ENCODE measurements at regions not wholly inside any gene's neighbourhood (a gene's known extent, or its start where the extent isn't known, plus 50 kb on each side); places are given as distances from the start of the nearest gene placed in this dataset.

DNA sequence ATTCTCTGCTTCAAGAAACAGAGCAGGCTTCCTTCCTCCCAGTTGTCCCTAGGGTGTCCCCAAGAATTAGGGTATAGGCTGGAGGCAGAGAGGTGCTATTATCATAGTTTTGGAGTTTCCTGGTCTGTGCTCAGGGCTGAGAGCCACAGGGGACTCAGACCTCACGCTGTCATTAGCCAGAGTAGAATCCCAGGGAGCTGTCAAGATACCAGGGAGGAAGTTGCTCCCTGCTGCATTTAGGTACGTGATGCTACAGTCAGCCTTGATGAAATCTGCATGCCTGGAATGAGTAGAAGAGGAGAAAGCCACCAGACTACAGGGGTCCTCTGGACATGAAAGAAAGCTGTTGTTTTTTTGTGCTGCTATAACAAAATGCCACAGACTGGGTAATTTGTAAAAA lies 273.2 kb downstream of the SH3GL2 start:
- H3K4me1 ChIP-seq (ENCODE audit: control insufficient read depth in 1 of 2, insufficient read depth in 2 of 2, low read length in 2 of 2) = no peaks in the 10 kb centered on the region
- no peak overlapping the region for H3K27ac ChIP-seq (ENCODE audit: low read depth, low read length)
- no peak overlapping the region for H3K4me3 ChIP-seq (replicated peaks in 1 of 2; ENCODE audit: low read depth in 1 of 2, low read length in 2 of 2)
- ATAC-seq (no peak), DNase-seq (ENCODE audit: low read depth, low spot score) (no peak)
- H3K4me2 ChIP-seq (ENCODE audit: low read length) = no peak overlapping the region
- no peaks in the 10 kb centered on the region for H3K36me3 ChIP-seq (ENCODE audit: control insufficient read depth in 1 of 2, insufficient read depth in 2 of 2, low read length in 2 of 2)
- CTCF ChIA-PET = no interaction called here
- no peak overlapping the region for H2AFZ ChIP-seq (ENCODE audit: low read depth, low read length, poor library complexity, severe bottlenecking)
- H3K9me3 ChIP-seq (ENCODE audit: control insufficient read depth in 1 of 2, insufficient read depth in 1 of 2, low read depth in 1 of 2, low read length in 2 of 2) = no peaks in the 10 kb centered on the region; a peak in 1 of 4 replicates
- intact Hi-C loops (cut with micrococcal nuclease) = no loop called here
- H4K20me1 ChIP-seq (ENCODE audit: insufficient read depth) = no peaks in the 10 kb centered on the region
- POLR2A ChIA-PET = no interaction called here
- no TSS peak for BruUV-seq (replicated peaks)
- no peaks in the 10 kb centered on the region for H3K27me3 ChIP-seq (ENCODE audit: insufficient read depth, low read length)
- H3K79me2 ChIP-seq (ENCODE audit: insufficient read depth, low read length) = no peaks in the 10 kb centered on the region
- TF ChIP-seq SRF (IDR thresholded peaks at IDR 0.05; ENCODE audit: low read depth) (no peak), ELF1 (IDR thresholded peaks at IDR 0.05; ENCODE audit: borderline replicate concordance, low read depth) (no peak), ZFX (IDR thresholded peaks at IDR 0.05) (no peak), TCF7L2 (IDR thresholded peaks at IDR 0.05; ENCODE audit: borderline replicate concordance, extremely low read depth, insufficient read depth, insufficient read length) (no peak), JUND (IDR thresholded peaks at IDR 0.05) (no peak), EZH2phosphoT487 (IDR thresholded peaks at IDR 0.05; ENCODE audit: borderline replicate concordance) (no peak), REST (IDR thresholded peaks at IDR 0.05; ENCODE audit: low read depth) (no peak), CBX3 (IDR thresholded peaks at IDR 0.05; ENCODE audit: low read depth) (no peak), FOSL1 (IDR thresholded peaks at IDR 0.05; ENCODE audit: low read depth) (no peak), POLR2A (IDR thresholded peaks at IDR 0.05; ENCODE audit: borderline replicate concordance, extremely low read depth, insufficient read depth, insufficient read length) (no peak), SP1 (IDR thresholded peaks at IDR 0.05; ENCODE audit: low read depth) (no peak), RAD21 (IDR thresholded peaks at IDR 0.05; ENCODE audit: low read depth) (no peak)
- TF ChIP-seq, protein P1, sequence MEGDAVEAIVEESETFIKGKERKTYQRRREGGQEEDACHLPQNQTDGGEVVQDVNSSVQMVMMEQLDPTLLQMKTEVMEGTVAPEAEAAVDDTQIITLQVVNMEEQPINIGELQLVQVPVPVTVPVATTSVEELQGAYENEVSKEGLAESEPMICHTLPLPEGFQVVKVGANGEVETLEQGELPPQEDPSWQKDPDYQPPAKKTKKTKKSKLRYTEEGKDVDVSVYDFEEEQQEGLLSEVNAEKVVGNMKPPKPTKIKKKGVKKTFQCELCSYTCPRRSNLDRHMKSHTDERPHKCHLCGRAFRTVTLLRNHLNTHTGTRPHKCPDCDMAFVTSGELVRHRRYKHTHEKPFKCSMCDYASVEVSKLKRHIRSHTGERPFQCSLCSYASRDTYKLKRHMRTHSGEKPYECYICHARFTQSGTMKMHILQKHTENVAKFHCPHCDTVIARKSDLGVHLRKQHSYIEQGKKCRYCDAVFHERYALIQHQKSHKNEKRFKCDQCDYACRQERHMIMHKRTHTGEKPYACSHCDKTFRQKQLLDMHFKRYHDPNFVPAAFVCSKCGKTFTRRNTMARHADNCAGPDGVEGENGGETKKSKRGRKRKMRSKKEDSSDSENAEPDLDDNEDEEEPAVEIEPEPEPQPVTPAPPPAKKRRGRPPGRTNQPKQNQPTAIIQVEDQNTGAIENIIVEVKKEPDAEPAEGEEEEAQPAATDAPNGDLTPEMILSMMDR (IDR thresholded peaks at IDR 0.05 in 2 of 3, conservative IDR thresholded peaks at IDR 0.05 in 1 of 3; ENCODE audit: borderline replicate concordance in 1 of 3, insufficient read depth in 1 of 3, low read depth in 2 of 3, low read length in 2 of 3) = no peak
- TF ChIP-seq, protein P2, sequence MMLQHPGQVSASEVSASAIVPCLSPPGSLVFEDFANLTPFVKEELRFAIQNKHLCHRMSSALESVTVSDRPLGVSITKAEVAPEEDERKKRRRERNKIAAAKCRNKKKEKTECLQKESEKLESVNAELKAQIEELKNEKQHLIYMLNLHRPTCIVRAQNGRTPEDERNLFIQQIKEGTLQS (IDR thresholded peaks at IDR 0.05) = no peak
- H3K9me2 ChIP-seq (ENCODE audit: insufficient read depth) = no peaks in the 10 kb centered on the region
- RAD21 ChIA-PET (ENCODE audit: low non-redundant PET in 1 of 2, low total read pairs in 2 of 2, uncharacterized antibody in 2 of 2, unreplicated experiment in 2 of 2) = no interaction called here
- H3K9ac ChIP-seq (ENCODE audit: low read length) = no peak overlapping the region
